HCT116 (cell line): ENCODE measurements at regions not wholly inside any gene's neighbourhood (a gene's known extent, or its start where the extent isn't known, plus 50 kb on each side); places are given as distances from the start of the nearest gene placed in this dataset.

Experiments used
- ATAC-seq: fragments of 200-7000 bp; cut with Tn5 transposase; 2 replicates; pipeline ENCODE4 v1.9.1; 2020; ENCODE audit warnings: mild to moderate bottlenecking, moderate library complexity
- BruUV-seq: library from RNA; stranded (reverse); fragments of 400-500 nt; replicated peaks from 2 replicates; lab custom pipeline; 2021; lab: Mats Ljungman, UMichigan
- CTCF ChIA-PET: fragments of 300-600 bp; sonication (Branson Sonifier 250); formaldehyde crosslinking; loops from one replicate; lab custom pipeline; 2021; ENCODE audit warnings: antibody characterized with exemption; lab: Charles Lee
- POLR2A ChIA-PET: fragments of 300-600, 350-600 bp; sonication (Branson Sonifier 250); formaldehyde crosslinking; loops from one replicate; lab custom pipeline; 2021; ENCODE audit warnings: antibody characterized with exemption; lab: Charles Lee
- RAD21 ChIA-PET, 2 experiments: fragments of 300-600 bp; sonication (Branson Sonifier 250); formaldehyde crosslinking; loops; one replicate each; lab custom pipeline; 2023; ENCODE audit warnings: low total read pairs in 2 of 2; ENCODE audit not compliant: uncharacterized antibody in 2 of 2, unreplicated experiment in 2 of 2, low non-redundant PET in 1 of 2; lab: Charles Lee
- DNase-seq: peaks from one replicate; pipeline ENCODE4 v3.0.0-alpha.2; 2010; ENCODE audit warnings: low read depth, low spot score
- H2AFZ ChIP-seq: fragments of 200-600 bp; shearing (Covaris generic), sonication (generic); 2 replicates; pipeline ENCODE4 v1.6.1; 2017; ENCODE audit warnings: low read depth, mixed run types, mixed read lengths, antibody characterized with exemption, low read length; ENCODE audit not compliant: poor library complexity, severe bottlenecking
- H3K27ac ChIP-seq: 2 replicates; pipeline ENCODE4 v1.5.1; 2012; ENCODE audit warnings: low read depth, low read length
- H3K27me3 ChIP-seq: fragments of 200-600 bp; sonication (generic); 2 replicates; pipeline ENCODE4 v1.6.1; 2016; ENCODE audit warnings: mixed run types, low read length, mixed read lengths; ENCODE audit not compliant: insufficient read depth
- H3K36me3 ChIP-seq, 2 experiments: fragments of 200-500 bp in 1 of 2; fragments of 200-600 bp in 1 of 2; sonication (Bioruptor generic) in 1 of 2; sonication (generic) in 1 of 2; 2 replicates each; pipeline versions ENCODE4 v1.5.1 to v1.6.1; 2014 to 2016; ENCODE audit warnings: low read length in 2 of 2, inconsistent platforms in 1 of 2, mixed read lengths in 1 of 2, mixed run types in 1 of 2; ENCODE audit not compliant: insufficient read depth in 2 of 2, control insufficient read depth in 1 of 2
- H3K4me1 ChIP-seq, 2 experiments: fragments of 200-600 bp in 1 of 2; sonication (generic) in 1 of 2; 2 replicates each; pipeline versions ENCODE4 v1.5.1 to v1.6.1; 2012 to 2017; ENCODE audit warnings: low read length in 2 of 2, inconsistent platforms in 1 of 2, mild to moderate bottlenecking in 1 of 2, mixed read lengths in 1 of 2, mixed run types in 1 of 2, moderate library complexity in 1 of 2; ENCODE audit not compliant: insufficient read depth in 2 of 2, control insufficient read depth in 1 of 2
- H3K4me2 ChIP-seq: fragments of 200-600 bp; sonication (generic); 2 replicates; pipeline ENCODE4 v1.6.1; 2017; ENCODE audit warnings: mixed run types, low read length, mixed read lengths
- H3K4me3 ChIP-seq, 2 experiments: fragments of 200-600 bp in 1 of 2; sonication (generic) in 1 of 2; replicated peaks in 1 of 2; 2 replicates each; pipeline ENCODE4 v1.5.1; 2011 to 2016; ENCODE audit warnings: low read length in 2 of 2, control low read depth in 1 of 2, low read depth in 1 of 2, mild to moderate bottlenecking in 1 of 2, mixed read lengths in 1 of 2, mixed run types in 1 of 2
- H3K79me2 ChIP-seq: fragments of 200-600 bp; sonication (generic); 2 replicates; pipeline ENCODE4 v1.6.1; 2017; ENCODE audit warnings: mild to moderate bottlenecking, mixed run types, low read length, moderate library complexity, mixed read lengths; ENCODE audit not compliant: insufficient read depth
- H3K9ac ChIP-seq: fragments of 200-600 bp; sonication (generic); 2 replicates; pipeline ENCODE4 v1.6.1; 2016; ENCODE audit warnings: low read length, mixed read lengths
- H3K9me2 ChIP-seq: fragments of 200-600 bp; sonication (generic), shearing (Covaris generic); 2 replicates; pipeline ENCODE4 v1.6.1; 2017; ENCODE audit warnings: mixed run types, mild to moderate bottlenecking, moderate library complexity; ENCODE audit not compliant: insufficient read depth
- H3K9me3 ChIP-seq, 2 experiments: fragments of 200-500 bp in 1 of 2; fragments of 200-600 bp in 1 of 2; sonication (Bioruptor generic) in 1 of 2; sonication (generic) in 1 of 2; 2 replicates each; pipeline ENCODE4 v1.6.1; 2014 to 2017; ENCODE audit warnings: low read length in 2 of 2, mixed read lengths in 2 of 2, inconsistent platforms in 1 of 2, low read depth in 1 of 2, mild to moderate bottlenecking in 1 of 2, mixed run types in 1 of 2, moderate library complexity in 1 of 2; ENCODE audit not compliant: control insufficient read depth in 1 of 2, insufficient read depth in 1 of 2
- H4K20me1 ChIP-seq: fragments of 200-600 bp; sonication (generic), shearing (Covaris generic); 2 replicates; pipeline ENCODE4 v1.6.1; 2017; ENCODE audit warnings: mixed run types, mild to moderate bottlenecking, moderate library complexity; ENCODE audit not compliant: insufficient read depth
- CBX3 ChIP-seq: IDR thresholded peaks from 2 replicates; pipeline ENCODE4 v1.6.1; 2012; ENCODE audit warnings: low read depth
- CEBPB ChIP-seq: IDR thresholded peaks from 2 replicates; pipeline ENCODE4 v1.6.1; 2012; ENCODE audit warnings: low read depth
- EGR1 ChIP-seq: IDR thresholded peaks from 2 replicates; pipeline ENCODE4 v1.6.1; 2012; ENCODE audit warnings: low read depth
- ELF1 ChIP-seq: IDR thresholded peaks from 2 replicates; pipeline ENCODE4 v1.6.1; 2012; ENCODE audit warnings: low read depth, borderline replicate concordance
- EZH2phosphoT487 ChIP-seq: fragments of 200-600 bp; IDR thresholded peaks from 2 replicates; pipeline ENCODE4 v1.6.1; 2018; ENCODE audit warnings: antibody characterized with exemption, borderline replicate concordance
- FOSL1 ChIP-seq: IDR thresholded peaks from 2 replicates; pipeline ENCODE4 v1.6.1; 2012; ENCODE audit warnings: low read depth
- JUND ChIP-seq: IDR thresholded peaks from 2 replicates; pipeline ENCODE4 v1.6.1; 2012
- POLR2A ChIP-seq: IDR thresholded peaks from 2 replicates; pipeline ENCODE4 v1.7.0; 2011; ENCODE audit warnings: borderline replicate concordance; ENCODE audit not compliant: insufficient read depth, insufficient read length; ENCODE audit errors: extremely low read depth
- RAD21 ChIP-seq: IDR thresholded peaks from 2 replicates; pipeline ENCODE4 v1.6.1; 2012; ENCODE audit warnings: low read depth, mild to moderate bottlenecking
- SP1 ChIP-seq: IDR thresholded peaks from 2 replicates; pipeline ENCODE4 v1.6.1; 2012; ENCODE audit warnings: low read depth
- SRF ChIP-seq: IDR thresholded peaks from 2 replicates; pipeline ENCODE4 v1.6.1; 2012; ENCODE audit warnings: low read depth
- TCF7L2 ChIP-seq: IDR thresholded peaks from 2 replicates; pipeline ENCODE4 v1.7.0; 2011; ENCODE audit warnings: borderline replicate concordance, inconsistent platforms; ENCODE audit not compliant: insufficient read depth, insufficient read length; ENCODE audit errors: extremely low read depth
- YY1 ChIP-seq: IDR thresholded peaks from 2 replicates; pipeline ENCODE4 v1.6.1; 2011; ENCODE audit warnings: low read length, low read depth, moderate library complexity, mild to moderate bottlenecking; ENCODE audit not compliant: insufficient replicate concordance; ENCODE audit errors: extremely low read depth
- ZFX ChIP-seq: fragments of 450-650 bp; IDR thresholded peaks from 2 replicates; pipeline ENCODE4 v1.6.1; 2017
- ZNF274 ChIP-seq: fragments of 200-500 bp; sonication (Bioruptor generic); IDR thresholded peaks from 2 replicates; pipeline ENCODE4 v1.6.1; 2014; ENCODE audit warnings: mild to moderate bottlenecking, low read depth, low read length, inconsistent platforms
- intact Hi-C: fragments of 100-400 bp; cut with micrococcal nuclease; formaldehyde crosslinking; loops from 2 replicates; pipeline ENCODE4 v1.10.0; 2022
- TF ChIP-seq, protein P1 (sequence below): IDR thresholded peaks from 2 replicates; pipeline ENCODE4 v1.6.1; 2012
- TF ChIP-seq, protein P2 (sequence below), 3 experiments: fragments of 200-600 bp in 1 of 3; sonication (generic) in 1 of 3; IDR thresholded peaks in 2 of 3; conservative IDR thresholded peaks in 1 of 3; 2 replicates each; pipeline ENCODE4 v1.5.1; 2012 to 2017; ENCODE audit warnings: low read depth in 2 of 3, low read length in 2 of 3, antibody characterized with exemption in 1 of 3, borderline replicate concordance in 1 of 3, control low read depth in 1 of 3, mild to moderate bottlenecking in 1 of 3, mixed read lengths in 1 of 3, mixed run types in 1 of 3, moderate library complexity in 1 of 3; ENCODE audit not compliant: insufficient read depth in 1 of 3
- TF ChIP-seq, protein P3 (sequence below): IDR thresholded peaks from 2 replicates; pipeline ENCODE4 v1.6.1; 2012; ENCODE audit warnings: low read depth
- TF ChIP-seq, protein P4 (sequence below): IDR thresholded peaks from 2 replicates; pipeline ENCODE4 v1.6.1; 2012

DNA sequence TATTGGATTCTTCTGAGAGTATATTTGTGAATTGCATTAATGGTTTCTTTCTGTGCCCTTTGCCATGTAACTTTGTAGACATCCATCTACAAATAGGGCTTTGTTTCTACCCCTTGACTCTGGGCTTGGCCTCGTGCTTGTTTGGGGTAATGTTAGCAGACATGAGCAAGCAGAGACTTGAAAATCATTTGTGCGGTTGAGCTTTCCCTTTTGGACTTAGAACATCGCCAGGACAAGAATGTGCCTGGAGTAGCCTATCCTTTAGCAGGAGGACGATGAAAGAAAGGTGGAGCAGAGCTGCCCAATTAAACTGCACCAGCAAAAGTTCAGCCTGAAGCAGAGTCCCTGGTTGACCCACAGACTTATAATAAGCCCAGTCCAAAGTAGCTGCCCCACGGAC is 785.9 kb downstream of the EPHA4 start:
- H3K4me3 ChIP-seq = no peak overlapping the region
- no peaks in the 10 kb centered on the region for H3K27me3 ChIP-seq
- no peaks in the 10 kb centered on the region for H3K9me3 ChIP-seq
- H3K4me2 ChIP-seq = no peak overlapping the region
- DNase-seq (no peak), ATAC-seq (no peak)
- no peaks in the 10 kb centered on the region for H3K4me1 ChIP-seq
- RAD21 ChIA-PET = no interaction called here
- H3K79me2 ChIP-seq = no peaks in the 10 kb centered on the region
- POLR2A ChIA-PET = no interaction called here
- H2AFZ ChIP-seq = no peak overlapping the region
- H4K20me1 ChIP-seq = no peaks in the 10 kb centered on the region
- no peak overlapping the region for H3K27ac ChIP-seq
- TF ChIP-seq, protein P1, sequence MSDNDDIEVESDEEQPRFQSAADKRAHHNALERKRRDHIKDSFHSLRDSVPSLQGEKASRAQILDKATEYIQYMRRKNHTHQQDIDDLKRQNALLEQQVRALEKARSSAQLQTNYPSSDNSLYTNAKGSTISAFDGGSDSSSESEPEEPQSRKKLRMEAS = no peak
- TF ChIP-seq CBX3 (no peak), SRF (no peak), YY1 (no peak), SP1 (no peak), TCF7L2 (no peak), POLR2A (no peak), FOSL1 (no peak), CEBPB (no peak), JUND (no peak), EGR1 (no peak), ELF1 (no peak), EZH2phosphoT487 (no peak), RAD21 (no peak), ZFX (no peak), ZNF274 (no peak)
- TF ChIP-seq, protein P2, sequence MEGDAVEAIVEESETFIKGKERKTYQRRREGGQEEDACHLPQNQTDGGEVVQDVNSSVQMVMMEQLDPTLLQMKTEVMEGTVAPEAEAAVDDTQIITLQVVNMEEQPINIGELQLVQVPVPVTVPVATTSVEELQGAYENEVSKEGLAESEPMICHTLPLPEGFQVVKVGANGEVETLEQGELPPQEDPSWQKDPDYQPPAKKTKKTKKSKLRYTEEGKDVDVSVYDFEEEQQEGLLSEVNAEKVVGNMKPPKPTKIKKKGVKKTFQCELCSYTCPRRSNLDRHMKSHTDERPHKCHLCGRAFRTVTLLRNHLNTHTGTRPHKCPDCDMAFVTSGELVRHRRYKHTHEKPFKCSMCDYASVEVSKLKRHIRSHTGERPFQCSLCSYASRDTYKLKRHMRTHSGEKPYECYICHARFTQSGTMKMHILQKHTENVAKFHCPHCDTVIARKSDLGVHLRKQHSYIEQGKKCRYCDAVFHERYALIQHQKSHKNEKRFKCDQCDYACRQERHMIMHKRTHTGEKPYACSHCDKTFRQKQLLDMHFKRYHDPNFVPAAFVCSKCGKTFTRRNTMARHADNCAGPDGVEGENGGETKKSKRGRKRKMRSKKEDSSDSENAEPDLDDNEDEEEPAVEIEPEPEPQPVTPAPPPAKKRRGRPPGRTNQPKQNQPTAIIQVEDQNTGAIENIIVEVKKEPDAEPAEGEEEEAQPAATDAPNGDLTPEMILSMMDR (IDR thresholded peaks at IDR 0.05 in 2 of 3, conservative IDR thresholded peaks at IDR 0.05 in 1 of 3; ENCODE audit: borderline replicate concordance in 1 of 3, insufficient read depth in 1 of 3, low read depth in 2 of 3, low read length in 2 of 3) = no peak
- TF ChIP-seq, protein P3, sequence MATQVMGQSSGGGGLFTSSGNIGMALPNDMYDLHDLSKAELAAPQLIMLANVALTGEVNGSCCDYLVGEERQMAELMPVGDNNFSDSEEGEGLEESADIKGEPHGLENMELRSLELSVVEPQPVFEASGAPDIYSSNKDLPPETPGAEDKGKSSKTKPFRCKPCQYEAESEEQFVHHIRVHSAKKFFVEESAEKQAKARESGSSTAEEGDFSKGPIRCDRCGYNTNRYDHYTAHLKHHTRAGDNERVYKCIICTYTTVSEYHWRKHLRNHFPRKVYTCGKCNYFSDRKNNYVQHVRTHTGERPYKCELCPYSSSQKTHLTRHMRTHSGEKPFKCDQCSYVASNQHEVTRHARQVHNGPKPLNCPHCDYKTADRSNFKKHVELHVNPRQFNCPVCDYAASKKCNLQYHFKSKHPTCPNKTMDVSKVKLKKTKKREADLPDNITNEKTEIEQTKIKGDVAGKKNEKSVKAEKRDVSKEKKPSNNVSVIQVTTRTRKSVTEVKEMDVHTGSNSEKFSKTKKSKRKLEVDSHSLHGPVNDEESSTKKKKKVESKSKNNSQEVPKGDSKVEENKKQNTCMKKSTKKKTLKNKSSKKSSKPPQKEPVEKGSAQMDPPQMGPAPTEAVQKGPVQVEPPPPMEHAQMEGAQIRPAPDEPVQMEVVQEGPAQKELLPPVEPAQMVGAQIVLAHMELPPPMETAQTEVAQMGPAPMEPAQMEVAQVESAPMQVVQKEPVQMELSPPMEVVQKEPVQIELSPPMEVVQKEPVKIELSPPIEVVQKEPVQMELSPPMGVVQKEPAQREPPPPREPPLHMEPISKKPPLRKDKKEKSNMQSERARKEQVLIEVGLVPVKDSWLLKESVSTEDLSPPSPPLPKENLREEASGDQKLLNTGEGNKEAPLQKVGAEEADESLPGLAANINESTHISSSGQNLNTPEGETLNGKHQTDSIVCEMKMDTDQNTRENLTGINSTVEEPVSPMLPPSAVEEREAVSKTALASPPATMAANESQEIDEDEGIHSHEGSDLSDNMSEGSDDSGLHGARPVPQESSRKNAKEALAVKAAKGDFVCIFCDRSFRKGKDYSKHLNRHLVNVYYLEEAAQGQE = no peak
- TF ChIP-seq, protein P4, sequence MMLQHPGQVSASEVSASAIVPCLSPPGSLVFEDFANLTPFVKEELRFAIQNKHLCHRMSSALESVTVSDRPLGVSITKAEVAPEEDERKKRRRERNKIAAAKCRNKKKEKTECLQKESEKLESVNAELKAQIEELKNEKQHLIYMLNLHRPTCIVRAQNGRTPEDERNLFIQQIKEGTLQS = no peak
- no peak overlapping the region for H3K9ac ChIP-seq
- intact Hi-C loops = no loop called here
- no peaks in the 10 kb centered on the region for H3K9me2 ChIP-seq
- H3K36me3 ChIP-seq = no peaks in the 10 kb centered on the region
- CTCF ChIA-PET = no interaction called here
- BruUV-seq = no TSS peak
